Chondrocyte (in vitro differentiated cells): ENCODE measurements at regions not wholly inside any gene's neighbourhood (a gene's known extent, or its start where the extent isn't known, plus 50 kb on each side); places are given as distances from the start of the nearest gene placed in this dataset.

Source experiments
- DNase-seq: peaks from one replicate; pipeline ENCODE4 v3.0.0; 2021; ENCODE audit warnings: mixed read lengths, low spot score
- H3K27ac Mint-ChIP-seq: one replicate; pipeline ENCODE4 v1.8.0; 2021; ENCODE audit warnings: mild to moderate bottlenecking, moderate library complexity, mixed read lengths; ENCODE audit not compliant: unreplicated experiment
- H3K27me3 Mint-ChIP-seq: 2 replicates; pipeline ENCODE4 v1.8.0; 2021; ENCODE audit warnings: low read depth, mixed read lengths
- H3K36me3 Mint-ChIP-seq: 2 replicates; pipeline ENCODE4 v1.8.0; 2021; ENCODE audit warnings: low read depth, mixed read lengths
- H3K4me1 Mint-ChIP-seq: 2 replicates; pipeline ENCODE4 v1.8.0; 2021; ENCODE audit warnings: low read depth, mild to moderate bottlenecking, mixed read lengths
- H3K4me3 Mint-ChIP-seq: one replicate; pipeline ENCODE4 v1.8.0; 2021; ENCODE audit warnings: mild to moderate bottlenecking, moderate library complexity, mixed read lengths; ENCODE audit not compliant: unreplicated experiment
- H3K9me3 Mint-ChIP-seq: 2 replicates; pipeline ENCODE4 v1.8.0; 2021; ENCODE audit warnings: low read depth, mixed read lengths
- CTCF ChIP-seq: fragments of 200-600 bp; sonication (generic); IDR thresholded peaks from 2 replicates; pipeline ENCODE4 v1.5.0; 2021; ENCODE audit warnings: antibody characterized with exemption, mild to moderate bottlenecking, moderate library complexity

- Mint-ChIP-seq H3K27ac (no peak overlapping the region), H3K36me3 (peaks cover 1% of the 10 kb centered on the region), H3K4me1 (peaks cover 14% of the 10 kb centered on the region), H3K4me3 (no peak overlapping the region), H3K27me3 (no peaks in the 10 kb centered on the region), H3K9me3 (peaks cover 30% of the 10 kb centered on the region)
- TF ChIP-seq CTCF: peak; percentile 49
- DNase-seq: no peak
These were observed 317.3 kb downstream of the TAF11L14 start for GRCh38 chr5:17951392-17952169.

- H3K9me3 Mint-ChIP-seq: peaks cover 24% of the 10 kb centered on the region
- H3K4me1 Mint-ChIP-seq: peaks cover 18% of the 10 kb centered on the region
- H3K27me3 Mint-ChIP-seq: no peaks in the 10 kb centered on the region
- H3K27ac Mint-ChIP-seq: no peak overlapping the region
- H3K4me3 Mint-ChIP-seq: no peak overlapping the region
- no peak for TF ChIP-seq CTCF
- peaks cover 1% of the 10 kb centered on the region for H3K36me3 Mint-ChIP-seq
- DNase-seq: no peak
These were observed 318.0 kb downstream of the TAF11L14 start for GRCh38 chr5:17952231-17952630.

GRCh38 chr5:17964067-17964466, 329.8 kb downstream of the TAF11L14 start:
- peaks cover 1% of the 10 kb centered on the region for H3K4me1 Mint-ChIP-seq
- H3K36me3 Mint-ChIP-seq: no peaks in the 10 kb centered on the region
- H3K9me3 Mint-ChIP-seq: no peaks in the 10 kb centered on the region
- no peak overlapping the region for H3K27ac Mint-ChIP-seq
- H3K27me3 Mint-ChIP-seq: no peaks in the 10 kb centered on the region
- H3K4me3 Mint-ChIP-seq: no peak overlapping the region
- DNase-seq: no peak
- no peak for TF ChIP-seq CTCF

- no peak overlapping the region for H3K27ac Mint-ChIP-seq
These were observed 332.6 kb downstream of the TAF11L14 start for GRCh38 chr5:17966640-17967402.

More at GRCh38 chr5:17966640-17967402, 332.6 kb downstream of the TAF11L14 start:
- H3K36me3 Mint-ChIP-seq: no peaks in the 10 kb centered on the region
- DNase-seq: no peak
- H3K9me3 Mint-ChIP-seq: no peaks in the 10 kb centered on the region
- H3K27me3 Mint-ChIP-seq: no peaks in the 10 kb centered on the region
- peaks cover 5% of the 10 kb centered on the region for H3K4me1 Mint-ChIP-seq
- no peak overlapping the region for H3K4me3 Mint-ChIP-seq
- no peak for TF ChIP-seq CTCF
